Breast epithelium (tissue), 3 donors: ENCODE measurements at regions not wholly inside any gene's neighbourhood (a gene's known extent, or its start where the extent isn't known, plus 50 kb on each side); places are given as distances from the start of the nearest gene placed in this dataset.
"Not testable (repeated sequence)": the region's sequence is repeated elsewhere in the genome, so short reads cannot be mapped to it uniquely, and the experiment has no call there.

Source experiments
- CTCF ChIP-seq, 3 donors: fragments of 450-650 bp; IDR thresholded peaks; one replicate each; pipeline ENCODE4 v1.5.1; 2016 to 2017; ENCODE audit warnings: antibody characterized with exemption in 3 of 3, mild to moderate bottlenecking in 3 of 3, moderate library complexity in 3 of 3
- POLR2A ChIP-seq: fragments of 450-650 bp; IDR thresholded peaks from one replicate; pipeline ENCODE4 v1.6.1; 2016; ENCODE audit warnings: antibody characterized with exemption, mild to moderate bottlenecking, moderate library complexity
- POLR2AphosphoS5 ChIP-seq, 3 donors: sonication (generic); formaldehyde crosslinking; IDR thresholded peaks; one replicate each; pipeline ENCODE4 v1.6.1; 2017; ENCODE audit warnings: antibody characterized with exemption in 3 of 3

GRCh38 chr4:118512870-118513269 is 160.1 kb upstream of the PRSS12 start:
- not testable (repeated sequence) for TF ChIP-seq CTCF (IDR thresholded peaks at IDR 0.05); POLR2A; POLR2AphosphoS5 (IDR thresholded peaks at IDR 0.05)
